PC-3 (cell line): ENCODE measurements at regions not wholly inside any gene's neighbourhood (a gene's known extent, or its start where the extent isn't known, plus 50 kb on each side); places are given as distances from the start of the nearest gene placed in this dataset.

Experiments
- CTCF ChIP-seq: fragments of 300-600 bp; sonication (generic); conservative IDR thresholded peaks from 2 replicates; pipeline ENCODE4 v1.5.1; 2017; ENCODE audit warnings: antibody characterized with exemption, low read depth, mild to moderate bottlenecking, low read length
- EZH2phosphoT487 ChIP-seq: fragments of 300-600 bp; sonication (generic); IDR thresholded peaks from 2 replicates; pipeline ENCODE4 v1.6.1; 2018; ENCODE audit warnings: mild to moderate bottlenecking, antibody characterized with exemption, low read length, borderline replicate concordance

GRCh38 chr18:78171954-78172353 is 807.7 kb upstream of the SALL3 start:
- no peak for TF ChIP-seq EZH2phosphoT487
- TF ChIP-seq CTCF: no peak
